HG03521 (cell line): ENCODE measurements at regions not wholly inside any gene's neighbourhood (a gene's known extent, or its start where the extent isn't known, plus 50 kb on each side); places are given as distances from the start of the nearest gene placed in this dataset.

ENCODE experiments used
- ATAC-seq: cut with Tn5 transposase; IDR thresholded peaks from one replicate; pipeline ENCODE4 v1.9.1; 2021; ENCODE audit warnings: mild to moderate bottlenecking, moderate library complexity; ENCODE audit not compliant: unreplicated experiment

DNA sequence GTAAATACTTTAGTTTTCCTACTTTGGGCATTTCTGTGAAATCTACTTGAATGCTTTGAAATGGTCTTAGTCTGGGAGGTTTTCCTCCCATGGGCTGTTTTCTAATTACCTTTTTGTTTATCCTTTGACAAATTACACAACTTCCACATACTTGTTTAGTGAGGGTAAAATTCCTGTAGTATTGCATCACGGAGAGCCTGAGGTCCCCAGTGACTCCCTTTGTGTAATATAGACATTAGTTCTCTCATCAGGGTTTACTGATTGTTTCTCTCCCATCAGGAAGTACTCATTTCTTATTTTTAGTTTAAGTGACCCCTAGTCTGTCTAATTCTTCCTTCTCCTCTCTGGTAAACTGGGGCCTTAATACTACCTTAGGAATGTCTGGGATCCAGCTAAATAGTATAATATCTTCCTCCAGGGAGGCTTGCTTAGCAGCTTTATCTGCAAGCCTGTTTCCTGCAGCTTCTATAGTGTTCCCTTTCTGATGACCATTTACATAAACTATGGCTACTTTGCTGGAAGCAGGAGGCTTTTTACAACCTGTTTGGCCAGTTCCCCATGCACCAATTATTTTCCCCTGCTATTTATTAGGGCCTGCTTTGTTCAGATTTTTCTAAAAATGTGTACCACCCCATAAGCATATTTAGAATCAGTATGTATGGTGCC is 87.2 kb upstream of the XCR1 start:
- no peak for ATAC-seq

DNA sequence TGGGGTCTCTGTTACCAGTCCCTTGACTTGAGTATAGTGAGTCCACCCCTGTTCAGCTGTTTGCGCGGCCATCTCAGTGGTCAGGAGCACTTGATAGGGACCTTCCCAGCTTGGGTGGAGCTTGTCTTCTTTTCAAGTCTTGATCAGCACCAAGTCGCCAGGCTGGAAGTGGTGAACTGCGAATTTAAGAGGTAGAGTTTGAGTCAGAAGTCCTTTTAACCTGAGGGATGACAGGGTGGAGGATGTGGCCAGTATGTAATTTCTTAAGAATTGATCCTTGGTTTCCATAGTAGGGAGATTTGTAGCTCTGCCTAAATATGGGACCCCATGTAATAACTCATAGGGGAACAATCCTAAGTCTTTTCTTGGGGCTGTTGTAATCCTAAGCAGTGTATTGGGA is 86.3 kb upstream of the XCR1 start:
- ATAC-seq: no peak

DNA sequence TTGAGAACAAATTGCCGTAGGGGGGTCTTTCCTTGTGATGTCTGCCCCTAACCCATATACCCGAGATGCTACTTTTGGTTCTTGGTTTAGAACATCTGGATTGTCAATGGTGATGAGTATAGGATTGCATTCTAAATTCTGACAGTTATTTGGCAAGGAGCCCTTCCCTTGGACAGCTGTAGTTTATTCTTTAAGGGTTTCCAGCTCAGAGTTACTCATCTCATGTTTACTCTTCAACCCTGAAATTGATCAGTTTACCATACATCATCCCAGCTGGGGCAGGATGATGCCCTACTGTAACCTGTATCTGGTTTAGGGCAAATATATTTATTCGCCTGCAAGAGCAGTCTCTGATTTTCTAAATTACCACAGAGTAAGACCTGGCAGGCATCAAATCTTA is 85.7 kb upstream of the XCR1 start:
- ATAC-seq: no peak

DNA sequence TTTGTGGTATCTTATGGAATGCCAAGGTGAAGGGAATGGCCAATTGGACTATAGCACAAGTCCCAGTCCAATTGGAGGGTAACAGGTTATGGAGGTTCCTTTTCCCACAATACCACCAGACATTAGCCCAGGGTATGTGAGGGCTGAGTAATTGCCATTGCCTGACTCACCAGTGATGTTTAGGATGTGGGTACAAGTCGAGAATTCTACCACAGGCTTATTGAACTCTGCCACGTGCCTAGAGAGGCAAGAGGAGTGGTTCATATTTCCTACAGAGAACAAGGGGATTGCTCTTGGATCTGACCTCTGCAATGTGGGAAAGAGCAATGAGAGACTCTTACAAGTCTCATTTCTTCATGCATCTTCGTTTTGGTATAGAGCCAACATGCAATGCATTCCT is 85.0 kb upstream of the XCR1 start:
- no peak for ATAC-seq

DNA sequence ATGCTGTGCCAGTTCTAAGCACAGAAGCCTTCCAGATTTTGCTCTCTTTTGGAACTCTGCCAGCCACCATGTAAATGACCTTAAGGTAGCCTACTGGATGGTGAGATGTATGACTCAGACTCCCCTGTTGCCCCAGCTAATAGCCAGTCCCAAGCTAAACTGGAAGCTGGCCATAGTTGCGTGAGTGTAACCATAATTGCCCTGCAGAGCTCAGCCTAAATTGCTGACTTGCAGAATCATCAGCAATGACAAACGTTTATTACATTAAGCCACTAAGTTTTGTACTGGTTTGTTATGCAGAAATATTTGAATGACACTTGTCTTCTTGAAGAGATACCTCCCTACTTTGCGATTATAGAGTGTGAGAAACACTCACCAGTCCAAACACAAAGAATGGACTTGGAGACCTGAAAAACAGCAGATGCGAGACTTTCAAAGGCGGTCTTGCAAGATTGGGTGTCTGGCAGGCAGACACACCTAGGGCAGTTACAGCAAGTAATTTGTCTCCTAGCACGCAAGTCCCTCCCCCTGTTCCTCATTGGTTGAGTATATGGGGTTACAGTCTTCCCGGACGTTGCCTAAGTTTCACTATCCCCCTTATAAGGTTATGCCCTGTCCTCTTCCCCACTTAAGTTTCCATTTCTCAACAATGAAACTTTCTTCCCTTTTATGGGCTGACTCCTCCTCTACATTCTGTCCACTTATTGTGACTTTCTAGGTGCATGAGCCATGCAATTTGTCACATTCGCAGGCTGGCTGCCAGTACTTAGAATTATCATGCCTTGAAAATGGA is 83.6 kb upstream of the XCR1 start:
- ATAC-seq: peak; percentile 76

DNA sequence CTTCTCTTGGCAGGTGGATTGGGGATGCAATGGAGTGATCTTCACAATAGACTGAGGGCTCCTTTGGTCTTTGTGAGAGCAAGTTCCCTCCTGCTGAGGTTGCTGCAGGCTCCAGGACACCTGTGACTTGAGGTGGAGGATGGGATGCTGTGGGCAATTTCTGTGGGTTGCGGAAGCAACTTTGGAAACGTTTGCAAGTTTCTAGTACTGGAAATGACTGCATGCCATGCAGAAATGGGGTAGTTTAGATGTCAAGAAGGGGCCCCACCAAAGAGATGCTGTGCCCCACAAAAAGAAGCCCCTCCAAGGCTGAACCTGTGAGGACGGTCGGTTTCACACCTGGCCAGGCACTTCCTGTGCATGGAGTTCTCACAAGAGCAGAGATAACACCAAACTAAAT is 80.4 kb upstream of the XCR1 start:
- ATAC-seq: no peak

DNA sequence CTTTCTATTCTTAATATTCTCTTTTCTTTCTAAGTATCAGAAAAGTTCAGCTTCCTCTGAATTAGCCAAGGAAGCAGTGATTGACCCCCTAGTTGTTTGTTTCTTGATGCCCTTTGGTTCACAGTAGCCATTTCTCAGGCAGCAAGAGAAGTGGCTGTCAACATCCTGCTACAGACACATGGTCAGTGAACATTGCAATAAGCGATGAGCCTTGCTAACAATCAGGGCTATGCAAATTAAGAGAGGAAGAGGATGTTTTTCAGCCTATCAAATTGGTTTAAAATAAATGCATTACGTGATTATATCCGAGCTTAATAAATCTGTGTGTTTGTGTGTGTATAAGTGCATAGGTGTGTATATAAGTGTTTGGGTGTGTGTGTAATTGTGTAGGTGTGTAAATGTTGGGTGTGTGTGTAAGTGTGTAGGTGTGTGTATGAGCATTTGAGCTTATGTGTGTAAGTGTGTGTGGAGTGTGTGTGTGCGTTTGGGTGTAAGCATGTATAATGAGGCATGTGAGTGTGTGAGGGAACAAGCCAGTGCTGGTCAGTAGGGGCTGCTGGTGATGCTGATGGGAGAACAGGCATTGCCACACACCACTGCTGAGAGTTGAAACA is 78.1 kb upstream of the XCR1 start:
- no peak for ATAC-seq

DNA sequence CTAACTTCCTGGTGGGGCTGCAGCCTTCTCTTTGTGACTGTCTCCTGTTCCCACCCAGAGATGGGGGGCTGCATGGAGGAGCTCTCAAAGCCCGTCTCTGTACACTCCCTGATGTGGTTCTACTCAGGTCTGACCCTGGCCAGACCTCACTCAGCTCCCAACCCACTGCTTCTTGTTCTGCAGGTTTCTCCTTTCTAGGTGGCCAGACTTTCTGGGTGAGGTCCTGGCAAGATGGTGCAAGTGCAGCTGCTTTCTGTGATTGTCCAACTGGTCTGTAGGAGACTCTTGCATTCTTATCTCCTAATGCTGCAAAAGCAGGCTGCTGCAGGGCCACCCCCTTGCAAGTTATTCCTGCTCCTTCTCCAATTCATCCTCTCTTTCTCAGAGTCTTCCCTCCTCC is 77.4 kb upstream of the XCR1 start:
- no peak for ATAC-seq

DNA sequence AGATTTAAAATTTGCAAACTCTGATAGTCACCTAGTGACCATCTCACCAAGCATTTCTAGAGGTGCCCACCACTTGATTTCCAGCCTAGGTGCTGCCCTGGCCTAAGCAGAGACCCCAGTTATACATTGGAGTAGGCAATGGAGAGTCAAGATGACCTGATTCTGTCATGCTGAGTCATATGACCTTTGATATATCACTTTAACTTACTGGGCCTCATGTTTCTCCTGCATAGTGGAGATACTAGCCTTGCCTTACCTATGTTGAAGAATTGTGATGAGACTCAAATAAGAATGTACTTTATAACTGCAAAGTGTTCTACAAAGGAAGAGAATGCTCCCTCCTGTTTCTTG is 75.5 kb upstream of the XCR1 start:
- ATAC-seq: no peak

DNA sequence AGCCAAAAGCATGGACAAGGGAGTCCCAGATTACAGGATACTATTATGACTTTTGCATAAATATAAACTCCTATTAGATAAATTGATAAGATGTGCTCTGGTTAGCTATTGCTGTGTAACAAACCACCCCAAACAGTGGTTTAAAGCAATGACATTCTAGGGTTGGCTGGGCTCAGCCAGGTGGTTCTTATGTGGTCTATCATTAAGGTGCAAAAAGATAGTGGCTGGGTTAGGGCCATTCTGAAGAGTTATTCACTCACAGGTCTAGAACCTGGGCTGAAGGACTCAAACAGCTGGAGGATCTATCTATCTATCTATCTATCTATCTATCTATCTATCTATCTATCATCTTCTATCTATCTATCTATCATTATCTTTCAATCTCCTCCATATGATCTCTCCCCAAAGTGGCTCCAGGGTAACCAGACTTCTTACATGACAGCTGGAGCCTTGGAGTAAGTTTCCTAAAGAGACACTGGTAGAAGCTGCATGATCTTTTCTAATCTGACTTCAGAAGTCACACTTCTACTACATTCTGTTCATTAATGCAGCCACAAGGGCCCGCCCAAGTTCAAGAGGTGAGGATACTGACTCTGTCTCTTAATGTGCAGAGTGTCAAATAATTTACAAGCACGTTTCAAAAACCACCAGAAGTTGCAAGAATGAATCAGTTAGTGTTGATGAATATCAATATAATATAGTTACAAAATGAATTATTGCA is 74.9 kb upstream of the XCR1 start:
- no peak for ATAC-seq

DNA sequence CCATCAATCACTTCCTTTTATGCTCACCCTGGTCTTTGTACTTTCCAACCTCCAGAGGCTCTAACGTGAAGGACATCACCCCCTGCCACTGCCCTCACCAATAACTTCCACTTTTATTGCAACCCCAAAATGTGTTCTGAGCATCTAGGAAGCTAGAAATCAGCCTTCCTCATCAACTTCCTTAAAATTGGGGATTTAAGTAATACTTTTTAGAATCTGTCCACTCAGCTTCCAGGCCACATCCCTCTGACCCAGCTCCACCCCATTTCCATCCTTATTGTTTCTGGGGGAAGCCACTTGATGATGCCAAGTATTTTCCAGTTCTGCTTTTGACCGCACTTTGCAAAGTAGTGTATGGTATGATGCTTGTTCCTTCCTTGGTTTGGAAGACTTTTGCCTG is 73.5 kb upstream of the XCR1 start:
- no peak for ATAC-seq

DNA sequence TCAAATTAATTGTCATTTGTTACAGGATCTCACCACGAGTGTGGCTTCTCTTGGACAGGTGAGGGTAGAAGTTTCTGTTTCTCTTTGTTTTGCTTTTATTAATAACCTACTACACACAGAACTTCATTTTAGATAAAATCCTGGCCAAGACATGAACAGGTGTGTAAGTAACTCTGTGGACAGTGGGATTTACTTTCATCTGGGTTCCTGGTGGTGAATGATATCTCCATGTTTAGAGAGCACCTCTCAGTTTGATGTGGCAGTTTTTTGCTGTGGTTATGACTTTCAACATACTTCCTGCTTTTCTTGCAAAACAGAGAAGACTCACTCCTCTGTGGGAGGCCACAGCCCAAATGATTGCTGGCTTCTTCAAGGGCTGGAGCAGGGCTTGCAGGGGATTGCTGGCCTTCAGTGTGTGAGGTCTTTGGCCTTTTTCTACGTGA is 71.1 kb upstream of the XCR1 start:
- ATAC-seq: peak; percentile 37

DNA sequence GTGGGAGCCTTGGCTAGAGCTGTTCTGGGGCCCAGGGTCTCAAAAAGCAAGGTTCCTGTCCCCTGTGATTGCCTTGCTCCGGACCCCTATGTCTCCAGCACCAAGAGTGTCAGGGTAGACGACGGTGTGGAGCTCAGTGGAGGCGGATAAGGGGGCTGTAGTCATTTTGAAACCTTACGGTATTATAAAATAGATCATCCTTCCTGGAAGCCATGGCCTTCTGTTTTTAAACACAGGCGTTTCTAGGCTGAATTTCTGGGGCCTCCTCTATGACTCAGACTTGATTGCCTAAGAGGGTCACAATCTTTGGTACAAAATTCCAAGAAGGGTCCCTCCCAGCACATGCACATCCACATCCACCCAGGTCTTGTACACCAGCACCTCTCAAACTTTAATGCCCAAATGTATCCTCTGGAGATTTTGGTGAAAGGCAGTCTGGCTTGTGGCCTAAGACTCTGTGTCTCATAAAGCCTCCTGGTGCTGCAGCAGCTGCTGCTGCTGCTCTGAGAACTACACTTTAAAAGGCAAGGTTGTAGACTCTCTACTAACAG is 70.5 kb upstream of the XCR1 start:
- peak; percentile 18 for ATAC-seq

DNA sequence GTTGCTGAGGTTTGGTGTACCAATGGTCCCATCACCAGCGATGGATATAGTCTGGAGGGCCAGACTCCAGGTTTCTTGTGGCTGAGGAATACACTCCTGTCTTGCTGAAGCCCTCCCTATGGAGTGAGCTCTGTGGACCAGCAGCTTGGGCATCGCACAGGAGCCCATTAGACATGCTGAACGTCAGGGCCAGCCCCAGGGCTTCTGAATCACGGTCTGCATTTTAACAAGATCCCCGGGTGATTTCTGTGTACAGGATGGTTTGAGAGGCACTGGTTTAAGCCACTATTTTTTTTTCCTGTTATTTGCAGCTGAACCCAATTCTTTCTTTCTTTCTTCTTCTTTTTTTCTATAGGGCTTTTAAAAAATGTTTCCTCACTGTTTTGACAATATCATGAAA is 69.5 kb upstream of the XCR1 start:
- ATAC-seq: no peak

DNA sequence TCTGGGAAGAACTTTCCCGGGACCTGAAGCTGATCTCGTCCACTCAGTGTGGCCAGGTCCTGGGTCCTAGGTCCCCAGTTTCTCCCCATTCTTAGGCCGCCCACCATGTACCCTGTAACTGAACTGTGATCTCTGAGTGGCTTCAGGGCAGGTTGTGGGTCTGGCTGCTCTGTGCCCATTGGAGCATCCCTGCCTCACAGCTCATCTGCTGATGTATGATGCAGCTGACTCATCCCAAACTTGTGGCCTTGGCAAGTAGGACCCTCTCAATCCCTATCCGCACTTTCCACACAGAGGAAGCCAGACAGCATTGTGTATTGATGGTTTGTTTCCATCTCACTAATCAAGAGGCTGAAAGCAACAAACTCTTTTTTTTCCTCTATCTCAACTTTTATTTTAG is 69.1 kb upstream of the XCR1 start:
- no peak for ATAC-seq

DNA sequence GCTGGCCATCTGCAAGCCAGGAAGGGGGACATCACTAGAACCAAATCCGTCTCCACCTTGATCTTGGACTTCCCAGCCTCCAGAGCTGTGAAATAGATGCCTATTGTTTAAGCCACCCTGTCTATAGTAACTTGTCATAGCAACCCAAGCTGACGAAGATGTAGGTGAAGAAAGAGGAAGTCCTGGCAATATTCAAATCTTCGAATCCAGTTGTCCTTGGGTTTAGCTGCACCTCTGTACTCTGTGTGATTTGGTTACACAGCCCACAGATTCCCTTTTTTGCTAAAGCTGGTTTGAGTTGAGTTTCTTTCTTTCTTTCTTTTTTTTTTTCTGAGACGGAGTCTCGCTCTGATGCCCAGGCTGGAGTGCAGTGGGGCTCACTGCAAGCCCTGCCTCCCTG is 68.0 kb upstream of the XCR1 start:
- ATAC-seq: peak; percentile 63

DNA sequence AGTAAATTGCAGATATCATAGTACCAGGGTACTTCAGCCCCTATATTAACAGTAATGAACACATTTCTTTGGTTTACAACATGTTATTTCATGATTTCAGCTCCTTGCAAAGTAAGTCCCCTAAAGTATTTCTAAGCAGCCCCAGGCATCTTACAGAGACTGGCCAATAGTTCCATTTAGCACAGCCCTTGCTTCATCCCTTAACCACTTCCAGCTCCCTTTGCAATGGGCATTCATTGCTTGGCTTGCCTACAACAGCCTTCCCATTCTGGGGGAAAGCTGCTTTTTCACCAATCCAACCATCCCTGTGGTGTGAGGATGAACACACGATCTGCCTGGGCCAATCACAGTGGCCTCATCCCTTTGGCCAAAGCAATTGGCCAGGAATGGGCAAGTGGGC is 67.2 kb upstream of the XCR1 start:
- ATAC-seq: no peak

DNA sequence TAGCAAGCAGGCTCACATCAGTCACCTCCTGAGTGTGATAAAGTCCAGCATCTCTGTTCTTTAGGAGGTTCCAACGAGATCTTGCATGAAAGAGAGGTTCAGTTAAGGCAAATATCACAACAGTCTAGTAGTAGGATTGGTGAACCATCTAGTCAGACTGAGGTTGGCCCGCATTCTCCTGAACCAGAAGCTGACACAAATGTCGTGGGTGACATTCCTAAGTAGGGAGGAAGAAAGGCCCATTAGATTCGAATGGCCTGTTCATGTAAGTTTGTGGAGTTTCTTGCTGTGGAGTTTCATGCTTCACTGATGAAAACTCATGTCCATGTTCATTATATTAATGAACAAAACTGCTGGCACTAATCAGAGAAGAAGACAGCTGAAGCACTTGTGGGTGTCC is 66.7 kb upstream of the XCR1 start:
- no peak for ATAC-seq

DNA sequence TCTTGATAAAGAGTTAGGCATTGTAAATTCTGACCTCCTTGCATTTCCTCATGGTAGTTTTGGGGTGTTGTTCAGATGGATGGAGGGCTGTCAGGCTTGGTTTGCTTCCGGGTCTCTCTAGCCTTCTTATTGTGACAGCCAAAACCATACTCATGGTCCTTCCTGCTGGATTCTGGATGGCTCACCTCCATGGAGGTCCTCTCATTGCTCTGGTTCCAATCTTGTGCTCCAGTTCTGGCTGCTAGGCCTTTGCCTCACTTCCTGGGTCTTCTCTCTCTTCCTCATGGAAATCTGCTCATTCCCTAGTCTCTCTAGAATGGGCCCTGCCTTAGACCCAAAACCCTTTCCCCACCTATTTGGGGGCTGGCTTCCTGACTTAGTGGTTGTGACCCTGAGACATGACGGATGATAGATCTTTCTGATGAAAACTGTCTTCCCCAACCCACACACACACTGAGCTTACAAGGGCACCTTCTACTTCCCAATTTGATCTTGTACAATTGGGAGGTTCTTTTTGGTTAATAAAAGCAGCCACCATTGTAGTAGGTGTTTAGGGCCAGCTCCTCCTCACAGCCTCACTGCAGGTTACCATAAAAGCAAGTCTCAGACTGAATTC is 66.2 kb upstream of the XCR1 start:
- no peak for ATAC-seq

DNA sequence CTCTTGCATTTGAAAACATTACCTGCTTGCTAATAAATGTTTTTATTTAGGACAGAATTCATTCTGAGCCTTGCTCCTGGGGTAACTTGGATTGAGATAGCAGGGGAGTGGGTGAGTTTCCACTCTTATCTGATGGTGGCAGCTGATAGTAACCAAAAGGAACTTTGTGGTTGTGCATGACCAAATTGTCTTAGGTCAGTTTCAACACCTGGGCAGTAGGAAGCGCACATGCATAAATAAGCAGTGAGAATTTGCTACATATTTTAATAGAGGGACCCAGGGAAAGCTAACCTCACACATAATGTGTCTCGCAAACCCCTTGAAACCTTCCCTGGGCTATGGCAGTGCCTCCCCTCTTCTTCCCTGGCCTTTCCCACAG is 65.4 kb upstream of the XCR1 start:
- ATAC-seq: no peak
